ENCODE measurements at regions not wholly inside any gene's neighbourhood (a gene's known extent, or its start where the extent isn't known, plus 50 kb on each side); places are given as distances from the start of the nearest gene placed in this dataset.

GRCh38 chr1:184914149-184914548 is 60.2 kb downstream of the NIBAN1 start:
- ATAC-seq (no peak), DNase-seq (ENCODE audit: low spot score) (no peak)
- Mint-ChIP-seq H3K4me3 (no peak overlapping the region), H3K4me1 (peaks cover under 1% of the 10 kb centered on the region; the same call in 1 of the 2 replicates), H3K9me3 (peaks cover 4% of the 10 kb centered on the region; the same call in 1 of the 2 replicates), H3K27me3 (ENCODE audit: low read depth) (no peaks in the 10 kb centered on the region), H3K36me3 (no peaks in the 10 kb centered on the region), H3K27ac (no peak overlapping the region)
- TF ChIP-seq IRF1 (CRISPR knock-in tag; IDR thresholded peaks at IDR 0.05): no peak
- TF ChIP-seq ATF1 (CRISPR knock-in tag; IDR thresholded peaks at IDR 0.05): no peak
- no peak for TF ChIP-seq FOXJ3 (CRISPR knock-in tag; IDR thresholded peaks at IDR 0.05; ENCODE audit: borderline replicate concordance)
- no peak for TF ChIP-seq ZNF263 (CRISPR knock-in tag; IDR thresholded peaks at IDR 0.05; ENCODE audit: low read depth)
- no peak for TF ChIP-seq NFATC4 (CRISPR knock-in tag; IDR thresholded peaks at IDR 0.05)
- TF ChIP-seq ATF2 (CRISPR knock-in tag; IDR thresholded peaks at IDR 0.05; ENCODE audit: borderline replicate concordance, low read depth): no peak
- no peak for TF ChIP-seq ZBTB43 (CRISPR knock-in tag; IDR thresholded peaks at IDR 0.05)
- ChIA-PET POLR2A (no interaction called here), CTCF (no interaction called here)

GRCh38 chr1:184912392-184912791 is 61.9 kb downstream of the NIBAN1 start:
- Mint-ChIP-seq H3K9me3 (no peaks in the 10 kb centered on the region), H3K4me3 (no peak overlapping the region), H3K4me1 (no peaks in the 10 kb centered on the region), H3K36me3 (no peaks in the 10 kb centered on the region), H3K27ac (no peak overlapping the region), H3K27me3 (ENCODE audit: low read depth) (no peaks in the 10 kb centered on the region)
- ChIA-PET POLR2A (interaction anchor here (0.6 kb wide), 1 partner anchor 230 kb away, joined by 3 read pairs; no protein-coding TSS in a partner anchor), CTCF (no interaction called here)
- ATAC-seq: no peak
- no peak for DNase-seq (ENCODE audit: low spot score)
- TF ChIP-seq HMGA2 (CRISPR knock-in tag; IDR thresholded peaks at IDR 0.05) (no peak), TCF7 (CRISPR knock-in tag; IDR thresholded peaks at IDR 0.05; ENCODE audit: low read depth) (no peak), ZNF138 (CRISPR knock-in tag; conservative IDR thresholded peaks at IDR 0.05) (no peak), NFATC4 (CRISPR knock-in tag; IDR thresholded peaks at IDR 0.05) (no peak), ZNF281 (CRISPR knock-in tag; IDR thresholded peaks at IDR 0.05) (no peak), ZNF425 (CRISPR knock-in tag; conservative IDR thresholded peaks at IDR 0.05) (no peak), ERG (CRISPR knock-in tag; IDR thresholded peaks at IDR 0.05) (no peak), RORB (CRISPR knock-in tag; IDR thresholded peaks at IDR 0.05) (no peak), PREB (CRISPR knock-in tag; IDR thresholded peaks at IDR 0.05; ENCODE audit: borderline replicate concordance) (no peak), MYBL2 (CRISPR knock-in tag; IDR thresholded peaks at IDR 0.05) (no peak), NR3C1 (CRISPR knock-in tag; conservative IDR thresholded peaks at IDR 0.05; ENCODE audit: low read depth) (no peak), FOXP4 (CRISPR knock-in tag; IDR thresholded peaks at IDR 0.05) (no peak), CTCF (IDR thresholded peaks at IDR 0.05) (no peak), NR2C2 (CRISPR knock-in tag; IDR thresholded peaks at IDR 0.05) (no peak), FOXK1 (CRISPR knock-in tag; IDR thresholded peaks at IDR 0.05) (no peak)

Data from WTC11 (cell line).